Gastroesophageal sphincter (tissue), 3 donors: ENCODE measurements at regions not wholly inside any gene's neighbourhood (a gene's known extent, or its start where the extent isn't known, plus 50 kb on each side); places are given as distances from the start of the nearest gene placed in this dataset.

Experiments
- CTCF ChIP-seq, 4 experiments: fragments of 200-600 bp in 2 of 4; fragments of 450-650 bp in 2 of 4; sonication (generic) in 1 of 4; IDR thresholded peaks; one replicate each; pipeline ENCODE4 v1.5.1; 2017 to 2019; ENCODE audit warnings: antibody characterized with exemption in 4 of 4, mild to moderate bottlenecking in 2 of 4, moderate library complexity in 2 of 4
- EP300 ChIP-seq: sonication (generic); formaldehyde crosslinking; IDR thresholded peaks from one replicate; pipeline ENCODE4 v1.6.1; 2017; ENCODE audit warnings: antibody characterized with exemption, mild to moderate bottlenecking
- POLR2AphosphoS5 ChIP-seq: sonication (generic); formaldehyde crosslinking; IDR thresholded peaks from one replicate; pipeline ENCODE4 v1.6.1; 2017; ENCODE audit warnings: antibody characterized with exemption

GRCh38 chr5:67799732-67800234 lies 415.8 kb upstream of the PIK3R1 start:
- TF ChIP-seq EP300 = no peak
- peak in 2 of 4 experiments; percentile 9 to 26 for TF ChIP-seq CTCF (IDR thresholded peaks at IDR 0.05)
- peak; percentile 78 for TF ChIP-seq POLR2AphosphoS5
